Left ventricle myocardium superior (tissue), 1 donor: ENCODE measurements at regions not wholly inside any gene's neighbourhood (a gene's known extent, or its start where the extent isn't known, plus 50 kb on each side); places are given as distances from the start of the nearest gene placed in this dataset.

ENCODE experiments used
- ATAC-seq: fragments of 200-7000 bp; cut with Tn5 transposase; one replicate; pipeline ENCODE4 v1.9.1; 2020; ENCODE audit warnings: mild to moderate bottlenecking, moderate library complexity
- DNase-seq: peaks from one replicate; pipeline ENCODE4 v3.0.0-alpha.2; 2020
- intact Hi-C: fragments of 100-400 bp; cut with micrococcal nuclease; formaldehyde crosslinking; loops from one replicate; pipeline ENCODE4 v1.11.0; 2022
- donor health status: DM: no; HTN: yes; CAD: no; lungs with severe emphysema.

DNA sequence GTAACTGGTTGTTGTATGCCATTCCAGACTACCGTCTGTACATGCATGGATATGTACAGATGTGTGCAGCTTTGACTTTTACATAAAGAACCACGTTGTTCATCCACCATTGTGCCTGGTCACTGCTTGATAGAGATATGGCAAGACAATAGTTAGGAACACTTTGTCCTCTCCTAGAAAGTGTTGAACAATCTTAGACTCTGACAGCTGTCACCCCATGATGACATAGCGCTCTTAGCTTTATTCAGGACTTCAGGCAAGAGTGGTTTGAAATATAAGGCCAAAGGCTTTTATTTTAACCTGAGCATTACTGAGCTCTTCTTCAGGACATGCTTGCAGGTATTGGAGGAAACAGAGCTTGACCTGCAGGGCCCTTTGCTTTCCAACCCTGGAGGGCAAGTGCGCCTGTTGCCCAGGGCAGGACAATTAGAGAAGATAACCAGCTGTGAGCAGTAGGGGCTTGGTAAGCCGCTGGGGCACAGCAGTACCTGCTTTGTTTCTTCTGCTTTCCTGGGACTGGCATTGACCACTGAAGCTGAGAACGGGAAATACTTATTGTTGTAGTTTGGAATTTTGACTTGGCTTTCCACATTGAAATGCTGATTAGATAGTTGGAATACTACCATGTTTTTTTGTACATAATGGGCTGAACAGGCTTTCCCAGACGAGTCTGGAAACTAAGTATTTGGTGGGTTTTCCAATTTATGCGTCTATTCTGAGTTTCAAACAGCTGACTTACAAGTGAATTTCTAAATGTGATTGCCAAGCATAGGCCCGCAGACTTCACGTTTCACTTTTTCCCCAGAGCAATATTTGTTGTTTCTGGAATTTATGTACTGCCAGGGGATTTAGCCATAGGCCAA, 51.1 kb downstream of the GARRE1 start:
- DNase-seq: no peak
- intact Hi-C loops: no loop called here
- peak; percentile 44 for ATAC-seq

DNA sequence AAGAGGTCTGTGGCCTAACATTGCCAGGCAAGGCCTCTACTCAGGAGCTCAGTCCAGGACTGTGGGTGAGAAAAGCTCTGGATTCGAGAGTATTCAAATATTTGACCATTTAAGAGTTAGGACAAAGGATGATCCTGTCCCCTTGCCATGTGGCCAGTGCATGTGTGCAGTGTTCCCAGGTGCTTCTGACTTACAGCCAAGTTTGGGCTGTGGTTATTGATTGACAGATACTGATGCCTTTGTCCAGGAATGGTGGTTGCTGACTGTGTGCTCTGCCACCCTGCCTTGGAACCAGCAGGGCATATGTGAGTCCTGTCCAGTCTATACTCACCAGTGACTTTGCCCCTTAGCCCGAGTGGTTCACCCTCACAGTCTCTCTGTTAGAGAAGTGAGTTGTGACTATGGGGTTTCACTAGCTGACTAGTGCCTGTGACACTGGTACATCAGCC, 51.9 kb downstream of the GARRE1 start:
- intact Hi-C loops: no loop called here

GRCh38 chr19:34306824-34307223, 52.5 kb downstream of the GARRE1 start:
- intact Hi-C loops: no loop called here
- DNase-seq: no peak
- ATAC-seq: no peak

More for the DNA sequence above, 51.9 kb downstream of the GARRE1 start:
- ATAC-seq: peak; percentile 31
- no peak for DNase-seq

- DNase-seq (no peak), ATAC-seq (no peak)
- intact Hi-C loops: no loop called here
These were observed 54.3 kb downstream of the GARRE1 start for GRCh38 chr19:34308381-34309367.

GRCh38 chr19:34309368-34310138, 55.2 kb downstream of the GARRE1 start:
- DNase-seq: no peak
- intact Hi-C loops: no loop called here
- no peak for ATAC-seq

GRCh38 chr19:34310494-34310981, 54.5 kb upstream of the GPI start:
- ATAC-seq (peak; percentile 33), DNase-seq (no peak)
- intact Hi-C loops: no loop called here

- intact Hi-C loops: no loop called here
- ATAC-seq (peak; percentile 49), DNase-seq (no peak)
These were observed 51.8 kb upstream of the GPI start for GRCh38 chr19:34313188-34313587.

DNA sequence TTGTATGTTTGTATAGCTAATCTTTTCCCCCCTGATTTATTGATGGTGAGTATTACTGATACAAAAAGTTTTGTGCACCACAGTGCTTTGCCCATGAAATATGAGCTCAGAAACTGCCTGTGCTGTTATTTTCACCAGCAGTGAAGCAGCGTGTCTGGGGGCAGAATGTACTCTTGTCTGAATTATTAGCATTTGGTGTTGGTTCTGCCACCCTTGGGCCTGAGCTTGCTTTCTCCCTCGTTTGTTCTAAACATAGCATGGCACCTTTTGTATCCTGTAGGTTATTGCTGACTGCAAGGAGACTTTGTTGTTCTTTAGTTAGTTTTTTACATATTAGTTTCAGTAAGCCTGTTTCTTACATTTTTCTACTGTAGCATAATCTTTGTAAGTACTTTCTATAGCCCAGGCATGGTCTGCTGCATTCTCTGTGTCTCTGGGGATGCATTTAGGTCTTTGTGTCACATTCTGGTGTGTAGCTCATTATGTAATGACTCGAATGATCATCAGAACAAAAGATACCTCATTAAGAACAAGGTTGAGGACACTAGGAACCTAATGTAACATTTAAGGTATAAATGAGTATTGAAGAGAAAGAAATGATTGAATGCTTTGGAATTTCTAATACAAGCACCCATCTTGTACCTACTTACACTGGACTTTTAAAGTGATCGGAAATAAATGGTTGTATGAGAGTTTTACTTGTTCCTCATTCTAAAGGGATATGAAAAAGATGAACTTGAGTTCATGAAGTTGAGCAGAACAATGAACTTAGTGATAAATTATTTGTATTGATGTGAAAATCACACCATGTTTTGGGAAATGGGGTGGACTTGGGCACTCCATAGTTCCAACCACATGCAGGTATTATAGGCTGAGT, 50.3 kb upstream of the GPI start:
- intact Hi-C loops: no loop called here
- ATAC-seq: no peak

More for the DNA sequence above, 50.3 kb upstream of the GPI start:
- DNase-seq: no peak
